HG03280 (cell line): ENCODE measurements at regions not wholly inside any gene's neighbourhood (a gene's known extent, or its start where the extent isn't known, plus 50 kb on each side); places are given as distances from the start of the nearest gene placed in this dataset.
"Not testable (repeated sequence)": the region's sequence is repeated elsewhere in the genome, so short reads cannot be mapped to it uniquely, and the experiment has no call there.

Experiments
- ATAC-seq: cut with Tn5 transposase; IDR thresholded peaks from one replicate; pipeline ENCODE4 v1.9.1; 2021; ENCODE audit warnings: mild to moderate bottlenecking, moderate library complexity; ENCODE audit not compliant: unreplicated experiment

GRCh38 chr1:199804526-199804925 is 223.0 kb upstream of the NR5A2 start:
- no peak for ATAC-seq

DNA sequence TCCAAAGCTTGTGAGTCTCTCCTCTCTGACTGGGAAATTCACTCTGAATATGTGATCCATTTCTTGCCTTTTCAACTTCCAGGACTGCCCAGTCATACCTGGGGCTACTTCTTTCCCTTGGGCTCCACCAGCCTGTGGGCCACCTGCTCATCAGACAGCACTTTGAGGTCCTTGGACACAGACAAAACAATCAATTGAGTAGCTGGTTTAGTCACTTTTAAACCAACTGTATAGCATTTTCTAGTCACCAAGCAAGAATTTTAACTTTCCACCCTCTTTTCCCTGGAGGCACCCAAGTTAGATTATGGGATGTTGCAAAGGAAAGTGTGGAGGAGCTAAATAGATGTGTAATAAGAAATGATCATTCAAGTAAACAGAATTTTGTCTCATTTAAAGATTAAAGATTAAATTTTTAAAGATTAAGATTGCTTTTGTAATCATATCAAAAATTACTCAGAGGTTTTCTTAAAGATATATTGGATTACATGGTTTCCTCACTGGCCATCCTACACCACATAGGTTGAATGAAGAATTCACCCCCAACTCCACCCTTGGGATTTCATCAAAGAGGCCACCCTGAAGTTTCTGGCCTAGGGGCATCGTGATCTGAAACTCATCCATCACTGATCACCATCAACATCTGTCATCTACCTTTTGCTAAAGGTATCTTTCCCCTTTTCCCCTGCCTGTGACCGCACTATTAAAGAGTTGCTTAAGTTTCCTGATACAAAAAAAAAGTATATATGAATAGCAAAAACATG is 219.2 kb upstream of the NR5A2 start:
- no peak for ATAC-seq

DNA sequence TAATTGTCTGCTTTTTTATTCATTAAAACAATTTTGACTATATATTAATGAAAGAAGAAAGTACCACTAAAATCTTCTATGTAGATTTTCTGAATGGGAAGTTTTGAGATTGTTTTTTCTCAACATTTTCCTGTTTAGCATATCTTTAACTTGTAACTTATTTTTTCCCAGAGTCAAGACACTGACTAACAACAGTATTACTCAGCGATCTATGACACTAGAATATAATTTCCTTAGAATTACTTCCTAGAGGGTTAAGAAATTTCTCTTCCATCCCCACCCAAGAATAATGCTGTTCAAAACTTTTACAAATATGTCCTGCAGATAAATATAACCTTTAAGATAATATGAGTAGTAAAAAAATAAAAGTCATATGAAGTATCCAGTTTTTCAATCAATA is 218.2 kb upstream of the NR5A2 start:
- ATAC-seq: no peak

DNA sequence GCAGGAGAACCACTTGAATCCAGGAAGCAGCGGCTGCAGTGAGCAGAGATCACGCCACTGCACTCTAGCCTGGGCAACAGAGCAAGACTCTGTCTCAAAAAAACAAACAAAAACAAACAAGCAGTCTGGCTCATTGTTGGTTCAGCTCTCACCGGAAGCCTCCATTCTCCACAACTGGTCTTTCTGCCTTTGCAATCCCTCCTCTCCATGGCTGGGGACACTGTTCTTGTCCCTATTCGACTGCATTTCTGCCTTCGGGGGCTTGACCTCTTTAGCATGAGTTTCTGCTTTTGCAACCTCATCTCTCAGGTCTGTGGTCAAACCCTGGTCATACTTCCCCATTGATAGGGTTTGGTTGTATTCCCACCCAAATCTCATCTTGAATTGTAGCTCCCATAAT is 216.3 kb upstream of the NR5A2 start:
- no peak for ATAC-seq

- no peak for ATAC-seq
Measured at GRCh38 chr1:199813198-199813597, 214.3 kb upstream of the NR5A2 start.

DNA sequence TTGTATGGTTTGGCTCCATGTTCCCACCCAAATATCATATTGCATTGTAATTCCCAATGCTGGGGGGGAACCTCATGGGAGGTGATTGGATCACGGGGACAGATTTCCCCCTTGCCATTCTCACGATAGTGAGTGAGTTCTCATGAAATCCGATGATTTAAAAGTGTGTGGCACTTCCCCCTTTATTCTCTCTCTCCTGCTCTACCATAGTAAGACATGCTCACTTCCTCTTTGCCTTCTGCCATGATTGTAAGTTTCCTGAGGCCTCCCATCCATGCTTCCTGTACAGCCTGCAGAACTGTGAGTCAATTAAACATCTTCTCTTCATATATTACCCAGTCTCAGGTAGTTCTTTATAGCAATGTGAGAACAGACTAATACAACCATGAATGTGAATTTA is 211.6 kb upstream of the NR5A2 start:
- no peak for ATAC-seq

GRCh38 chr1:199817266-199817665 is 210.2 kb upstream of the NR5A2 start:
- ATAC-seq: no peak

- ATAC-seq: no peak
Measured at GRCh38 chr1:199821029-199821779, 206.3 kb upstream of the NR5A2 start.

- no peak for ATAC-seq
Measured at GRCh38 chr1:199832451-199832850, 195.1 kb upstream of the NR5A2 start.

DNA sequence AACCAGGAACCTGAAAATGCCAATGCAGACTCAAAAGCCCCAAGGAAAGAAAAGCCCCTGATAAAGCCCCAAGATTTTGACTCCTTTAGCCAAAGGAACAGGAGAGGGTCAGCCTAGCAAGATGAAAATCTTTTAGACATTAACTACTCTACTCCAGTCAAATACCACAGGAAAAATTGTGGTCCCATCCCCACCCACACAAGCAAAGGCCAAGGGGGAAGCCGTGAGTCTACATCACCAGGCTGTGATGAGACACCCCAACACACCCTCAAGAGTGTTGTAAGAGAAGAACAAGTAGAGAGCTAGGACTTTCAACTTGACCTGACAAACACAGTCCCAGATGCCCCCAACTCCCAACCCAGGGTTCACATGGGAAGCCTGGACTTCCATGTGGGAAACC is 192.8 kb upstream of the NR5A2 start:
- no peak for ATAC-seq

DNA sequence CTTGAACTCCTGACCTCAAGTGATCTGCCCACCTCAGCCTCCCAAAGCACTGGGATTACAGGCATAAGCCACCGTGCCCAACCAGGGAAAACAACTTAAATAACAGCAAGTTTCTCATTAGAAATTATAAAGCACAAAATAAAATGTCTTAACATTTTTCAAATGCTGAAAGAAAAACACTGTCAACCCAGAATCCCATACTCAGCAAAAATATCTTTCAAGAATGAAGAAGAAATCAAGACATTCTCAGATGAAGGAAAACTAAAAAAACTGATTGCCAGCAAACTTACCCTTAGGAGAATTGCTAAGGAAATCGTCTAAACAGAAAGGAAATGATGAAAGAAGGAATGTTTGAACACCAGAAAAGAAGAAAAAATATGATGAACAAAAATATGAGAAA is 191.1 kb upstream of the NR5A2 start:
- no peak for ATAC-seq

DNA sequence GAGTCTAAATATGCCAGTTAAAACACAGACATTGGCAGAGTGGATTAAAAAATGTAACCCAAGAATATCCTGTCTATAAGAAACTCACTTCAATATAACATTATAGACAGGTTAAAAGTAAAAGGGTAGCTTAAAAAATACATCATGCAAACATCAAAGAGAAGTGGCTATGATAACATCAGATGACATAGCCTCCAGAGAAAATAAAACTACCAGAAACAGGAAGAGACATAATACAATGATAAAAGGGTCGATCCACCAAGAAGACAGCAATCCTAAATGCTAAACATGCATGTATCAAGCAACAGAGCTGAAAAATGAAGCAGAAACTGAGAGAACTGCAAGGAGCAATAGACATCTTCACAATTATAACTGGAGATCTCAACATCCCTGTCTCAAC is 190.2 kb upstream of the NR5A2 start:
- ATAC-seq: no peak

GRCh38 chr1:199839608-199840007 is 187.9 kb upstream of the NR5A2 start:
- not testable (repeated sequence) for ATAC-seq

- not testable (repeated sequence) for ATAC-seq
Measured at GRCh38 chr1:199843096-199843495, 184.4 kb upstream of the NR5A2 start.

- no peak for ATAC-seq
Measured at GRCh38 chr1:199843861-199844260, 183.6 kb upstream of the NR5A2 start.

DNA sequence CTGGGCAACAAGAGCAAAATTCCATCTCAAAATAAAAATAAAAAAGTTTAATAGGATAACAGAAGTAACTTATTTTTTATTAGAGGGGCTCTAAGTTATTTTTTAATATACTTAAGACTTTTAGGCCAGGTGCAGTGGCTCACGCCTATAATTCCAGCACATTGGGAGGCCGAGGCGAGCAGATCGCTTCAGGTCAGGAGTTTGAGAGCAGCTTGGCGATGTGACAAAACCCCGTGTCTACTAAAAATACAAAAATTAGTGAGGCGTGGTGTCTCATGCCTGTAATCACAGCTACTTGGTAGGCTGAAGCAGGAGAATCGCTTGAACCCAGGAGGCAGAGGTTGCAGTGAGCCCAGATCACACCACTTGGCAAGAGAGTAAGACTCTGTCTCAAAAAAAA is 180.5 kb upstream of the NR5A2 start:
- no peak for ATAC-seq

DNA sequence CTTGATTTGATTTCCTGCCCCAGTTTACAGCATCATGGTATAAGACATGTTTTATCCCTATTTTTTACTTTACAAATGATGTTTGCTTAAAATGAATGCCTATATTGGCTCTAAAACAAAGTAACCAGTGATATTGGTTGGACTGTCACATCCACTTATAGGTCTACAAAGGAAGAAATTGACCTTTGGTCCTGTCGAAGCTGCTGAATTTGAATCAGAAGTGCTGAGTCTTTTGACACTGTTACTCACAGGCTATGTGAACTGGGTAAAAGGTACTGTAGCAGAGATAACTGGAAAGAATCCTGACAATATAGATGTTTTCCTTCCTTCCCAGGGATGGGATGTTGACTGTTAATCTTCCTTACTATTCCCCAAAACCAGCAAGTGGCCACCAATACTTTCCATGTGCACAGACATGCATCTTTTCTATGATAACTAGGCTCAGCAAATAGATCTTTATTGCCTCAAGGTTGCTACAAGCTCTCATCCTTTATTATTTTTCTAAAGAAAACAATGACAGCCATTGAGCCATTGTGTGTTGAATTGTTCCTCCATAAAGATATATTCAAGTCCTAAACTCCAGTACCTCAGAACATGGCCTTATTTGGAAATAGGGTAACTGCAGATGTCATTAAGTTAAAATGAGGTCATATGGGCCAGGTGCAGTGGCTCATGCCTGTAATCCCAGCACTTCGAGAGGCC is 175.9 kb upstream of the NR5A2 start:
- ATAC-seq: no peak

- ATAC-seq: no peak
Measured at GRCh38 chr1:199854686-199855321, 172.7 kb upstream of the NR5A2 start.

DNA sequence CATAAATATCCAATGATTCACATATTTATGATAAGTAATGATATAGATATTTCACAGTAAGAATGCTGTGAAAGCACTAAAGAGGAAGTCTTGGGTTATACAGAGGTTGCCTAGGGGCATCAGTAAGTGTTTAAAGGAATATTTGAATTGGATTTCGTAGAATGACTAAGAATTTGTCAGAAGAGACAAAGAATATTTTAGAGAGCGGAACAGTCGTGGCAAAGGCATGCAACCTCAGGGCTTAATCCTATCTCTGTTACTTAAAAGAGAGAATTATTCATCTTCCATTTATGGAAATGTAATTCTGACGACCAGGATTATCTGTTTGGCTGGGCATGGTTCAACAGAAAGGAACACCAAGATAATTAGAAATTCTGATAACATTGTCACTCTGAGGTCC is 171.9 kb upstream of the NR5A2 start:
- ATAC-seq: no peak

- no peak for ATAC-seq
Measured at GRCh38 chr1:199856216-199856780, 171.2 kb upstream of the NR5A2 start.

DNA sequence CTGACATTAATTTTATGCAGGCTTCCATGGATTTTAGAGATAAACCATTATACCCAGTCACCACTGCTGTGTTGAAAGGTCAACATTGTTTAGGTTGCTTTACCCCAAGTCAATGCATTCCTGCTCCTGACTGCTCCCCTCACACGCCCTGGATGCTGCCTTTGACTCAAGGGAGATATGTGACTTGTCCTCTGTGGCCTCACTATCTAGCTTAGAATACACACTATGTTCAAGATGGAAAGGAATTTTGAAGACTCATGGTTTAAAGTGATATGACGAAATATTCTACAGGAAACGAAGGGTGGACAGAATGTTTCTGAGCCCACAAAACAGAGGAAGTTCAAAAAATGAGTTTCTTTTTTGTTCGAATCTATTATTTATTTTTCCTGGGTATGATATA is 170.4 kb upstream of the NR5A2 start:
- no peak for ATAC-seq
